ENCODE measurements at regions not wholly inside any gene's neighbourhood (a gene's known extent, or its start where the extent isn't known, plus 50 kb on each side); places are given as distances from the start of the nearest gene placed in this dataset.

DNA sequence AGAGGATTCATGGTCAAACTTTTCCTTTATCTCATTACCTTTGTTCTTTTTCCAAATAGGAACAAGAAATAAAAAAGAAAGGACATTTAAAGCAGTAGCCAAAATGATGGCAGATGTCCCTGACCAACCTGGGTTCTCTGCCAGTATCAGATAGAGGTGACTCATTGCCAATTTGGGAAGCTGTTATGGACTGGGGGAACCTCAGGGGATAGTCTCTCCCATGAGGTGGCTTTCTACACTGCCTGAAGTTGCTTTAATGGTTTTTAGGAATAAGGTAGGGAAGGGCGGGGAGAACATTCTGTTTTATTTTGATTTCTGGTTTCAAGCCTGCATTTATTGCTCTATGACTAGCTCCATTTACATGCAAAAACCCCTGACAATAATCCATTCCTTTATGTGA is 457.9 kb upstream of the TPK1 start:
- H3K4me1 ChIP-seq: no peaks in the 10 kb centered on the region
- no peak overlapping the region for H3K27ac ChIP-seq
- H2AFZ ChIP-seq: no peak overlapping the region
- TF ChIP-seq, protein P1, sequence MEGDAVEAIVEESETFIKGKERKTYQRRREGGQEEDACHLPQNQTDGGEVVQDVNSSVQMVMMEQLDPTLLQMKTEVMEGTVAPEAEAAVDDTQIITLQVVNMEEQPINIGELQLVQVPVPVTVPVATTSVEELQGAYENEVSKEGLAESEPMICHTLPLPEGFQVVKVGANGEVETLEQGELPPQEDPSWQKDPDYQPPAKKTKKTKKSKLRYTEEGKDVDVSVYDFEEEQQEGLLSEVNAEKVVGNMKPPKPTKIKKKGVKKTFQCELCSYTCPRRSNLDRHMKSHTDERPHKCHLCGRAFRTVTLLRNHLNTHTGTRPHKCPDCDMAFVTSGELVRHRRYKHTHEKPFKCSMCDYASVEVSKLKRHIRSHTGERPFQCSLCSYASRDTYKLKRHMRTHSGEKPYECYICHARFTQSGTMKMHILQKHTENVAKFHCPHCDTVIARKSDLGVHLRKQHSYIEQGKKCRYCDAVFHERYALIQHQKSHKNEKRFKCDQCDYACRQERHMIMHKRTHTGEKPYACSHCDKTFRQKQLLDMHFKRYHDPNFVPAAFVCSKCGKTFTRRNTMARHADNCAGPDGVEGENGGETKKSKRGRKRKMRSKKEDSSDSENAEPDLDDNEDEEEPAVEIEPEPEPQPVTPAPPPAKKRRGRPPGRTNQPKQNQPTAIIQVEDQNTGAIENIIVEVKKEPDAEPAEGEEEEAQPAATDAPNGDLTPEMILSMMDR (IDR thresholded peaks at IDR 0.05): no peak
- no peaks in the 10 kb centered on the region for H3K36me3 ChIP-seq (ENCODE audit: control insufficient read depth, insufficient read depth, low read length)
- H3K27me3 ChIP-seq (ENCODE audit: control insufficient read depth, insufficient read depth, low read length): no peaks in the 10 kb centered on the region
- H3K4me3 ChIP-seq (ENCODE audit: low read depth, low read length): no peak overlapping the region
- no peak overlapping the region for H3K9ac ChIP-seq
- H3K79me2 ChIP-seq: no peaks in the 10 kb centered on the region
- H3K9me3 ChIP-seq (ENCODE audit: control insufficient read depth, low read length): no peaks in the 10 kb centered on the region
- H3K4me2 ChIP-seq (ENCODE audit: low read length): no peak overlapping the region

DNA sequence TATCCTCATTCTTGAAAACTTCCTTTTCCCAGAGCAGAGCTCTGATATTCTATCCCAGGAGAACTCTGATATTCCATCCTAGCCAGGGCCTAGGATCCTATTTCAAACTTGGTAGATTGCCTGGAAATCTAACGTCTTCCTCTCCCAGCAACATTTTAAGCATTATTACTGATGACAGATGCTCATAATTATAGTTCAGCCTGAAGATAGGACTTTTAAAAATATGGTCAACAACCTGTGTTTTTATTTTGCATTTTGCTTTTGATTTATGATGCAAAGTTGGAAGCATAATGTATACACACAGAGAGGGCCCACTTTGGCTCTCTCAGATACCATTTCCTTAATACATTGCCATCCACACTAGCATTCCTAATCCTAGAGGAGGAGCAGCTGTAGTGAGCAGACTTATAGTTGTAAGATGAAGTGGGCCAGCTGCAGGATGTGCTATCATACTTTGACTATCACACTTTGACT is 457.4 kb upstream of the TPK1 start:
- Histone ChIP-seq H3K9me3 (ENCODE audit: control insufficient read depth, low read length) (no peaks in the 10 kb centered on the region), H3K4me3 (ENCODE audit: low read depth, low read length) (no peak overlapping the region), H3K4me1 (no peaks in the 10 kb centered on the region), H3K4me2 (ENCODE audit: low read length) (no peak overlapping the region), H3K36me3 (ENCODE audit: control insufficient read depth, insufficient read depth, low read length) (no peaks in the 10 kb centered on the region), H3K79me2 (no peaks in the 10 kb centered on the region), H2AFZ (no peak overlapping the region), H3K27ac (no peak overlapping the region), H3K9ac (no peak overlapping the region), H3K27me3 (ENCODE audit: control insufficient read depth, insufficient read depth, low read length) (no peaks in the 10 kb centered on the region)
- TF ChIP-seq, protein P1 (IDR thresholded peaks at IDR 0.05): no peak

DNA sequence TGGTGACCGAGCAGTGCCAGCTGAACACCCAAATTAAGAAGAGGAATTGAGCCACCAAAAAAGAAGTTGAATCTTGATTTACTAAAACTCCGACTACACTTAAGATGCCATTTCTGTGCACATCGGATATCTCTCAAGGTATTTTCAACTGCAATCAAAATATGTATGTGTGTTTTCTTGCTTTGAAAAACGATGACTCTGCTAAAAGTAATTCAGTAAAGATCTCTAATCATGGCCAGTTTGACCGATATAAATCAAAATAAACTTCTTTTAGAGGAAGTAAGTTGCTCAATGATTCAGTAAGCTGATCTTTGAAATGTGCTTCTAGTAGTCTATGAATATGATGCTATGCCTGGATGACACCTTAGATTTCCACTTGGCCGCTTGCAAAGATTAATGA is 453.5 kb upstream of the TPK1 start:
- Histone ChIP-seq H3K4me3 (ENCODE audit: low read depth, low read length) (no peak overlapping the region), H3K9ac (no peak overlapping the region), H3K79me2 (no peaks in the 10 kb centered on the region), H3K36me3 (ENCODE audit: control insufficient read depth, insufficient read depth, low read length) (no peaks in the 10 kb centered on the region), H3K27ac (no peak overlapping the region), H3K27me3 (ENCODE audit: control insufficient read depth, insufficient read depth, low read length) (no peaks in the 10 kb centered on the region), H3K4me2 (ENCODE audit: low read length) (no peak overlapping the region), H2AFZ (no peak overlapping the region), H3K9me3 (ENCODE audit: control insufficient read depth, low read length) (no peaks in the 10 kb centered on the region), H3K4me1 (no peaks in the 10 kb centered on the region)
- TF ChIP-seq, protein P1 (IDR thresholded peaks at IDR 0.05): no peak

DNA sequence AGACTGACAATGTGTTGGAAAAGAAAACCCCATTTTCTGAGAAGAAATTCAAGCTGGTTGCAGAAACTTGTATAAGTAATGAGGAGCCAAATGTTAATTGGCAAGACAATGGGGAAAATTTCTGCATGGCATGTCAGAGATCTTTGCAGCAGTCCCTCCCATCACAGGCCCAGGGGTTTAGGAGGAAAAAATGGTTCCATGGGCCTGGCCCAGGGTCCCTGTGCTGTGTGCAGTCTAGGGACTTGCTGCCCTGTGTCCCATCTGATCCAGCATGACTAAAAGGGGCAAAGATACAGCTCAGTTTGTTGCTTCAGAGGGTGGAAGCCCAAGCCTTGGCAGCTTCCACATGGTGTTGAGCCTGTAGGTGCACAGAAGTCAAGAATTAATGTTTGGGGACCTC is 440.3 kb upstream of the TPK1 start:
- TF ChIP-seq, protein P1 (IDR thresholded peaks at IDR 0.05): no peak
- no peak overlapping the region for H3K27ac ChIP-seq
- H3K9ac ChIP-seq: no peak overlapping the region
- no peak overlapping the region for H3K4me3 ChIP-seq (ENCODE audit: low read depth, low read length)
- no peaks in the 10 kb centered on the region for H3K79me2 ChIP-seq
- no peaks in the 10 kb centered on the region for H3K9me3 ChIP-seq (ENCODE audit: control insufficient read depth, low read length)
- no peak overlapping the region for H2AFZ ChIP-seq
- H3K36me3 ChIP-seq (ENCODE audit: control insufficient read depth, insufficient read depth, low read length): no peaks in the 10 kb centered on the region
- H3K4me1 ChIP-seq: no peaks in the 10 kb centered on the region
- no peaks in the 10 kb centered on the region for H3K27me3 ChIP-seq (ENCODE audit: control insufficient read depth, insufficient read depth, low read length)
- no peak overlapping the region for H3K4me2 ChIP-seq (ENCODE audit: low read length)

DNA sequence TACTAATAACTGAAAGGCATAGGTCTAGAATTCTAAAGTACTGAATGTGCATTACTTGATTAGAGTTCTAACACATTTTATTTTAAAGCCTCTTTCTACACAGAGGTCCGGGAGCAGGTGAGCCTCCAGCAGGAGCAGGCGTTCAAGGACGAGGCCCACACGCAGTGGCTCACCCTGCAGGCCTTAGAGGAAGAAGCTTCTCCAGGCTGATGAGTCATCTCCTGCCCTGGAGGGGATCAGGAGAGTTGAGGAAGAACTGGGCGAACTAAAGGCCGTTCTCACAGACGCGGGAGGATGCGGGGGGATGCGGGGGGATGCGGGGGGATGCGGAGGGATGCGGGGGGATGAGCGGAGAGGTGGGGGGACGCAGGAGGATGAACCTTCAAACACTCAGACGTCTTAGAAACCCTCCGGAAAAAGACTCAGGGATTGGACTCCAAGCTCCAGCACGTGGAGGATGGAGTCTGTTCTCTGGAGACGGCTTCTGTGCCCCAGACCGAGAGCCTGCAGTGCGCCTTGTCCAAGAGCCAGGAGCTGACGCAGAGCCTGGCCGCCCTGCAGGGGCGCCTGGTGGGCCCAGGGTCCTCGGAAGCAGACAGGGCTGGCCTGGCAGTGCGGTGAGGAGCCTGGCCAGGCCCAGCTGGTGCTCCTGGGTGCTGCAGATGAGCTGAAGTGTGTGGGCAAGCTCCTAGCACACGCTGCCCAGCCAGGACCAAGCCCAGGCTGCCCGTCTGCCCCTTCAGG is 433.7 kb upstream of the TPK1 start:
- Histone ChIP-seq H3K4me2 (ENCODE audit: low read length) (no peak overlapping the region), H3K4me1 (no peaks in the 10 kb centered on the region), H3K9me3 (ENCODE audit: control insufficient read depth, low read length) (no peaks in the 10 kb centered on the region), H3K27ac (no peak overlapping the region), H3K27me3 (ENCODE audit: control insufficient read depth, insufficient read depth, low read length) (no peaks in the 10 kb centered on the region), H3K4me3 (ENCODE audit: low read depth, low read length) (no peak overlapping the region), H3K9ac (no peak overlapping the region), H2AFZ (no peak overlapping the region), H3K79me2 (no peaks in the 10 kb centered on the region), H3K36me3 (ENCODE audit: control insufficient read depth, insufficient read depth, low read length) (no peaks in the 10 kb centered on the region)
- TF ChIP-seq, protein P1 (IDR thresholded peaks at IDR 0.05): no peak

Measured in parathyroid adenoma (tissue), 2 donors.